HepG2 (cell line): ENCODE measurements at regions not wholly inside any gene's neighbourhood (a gene's known extent, or its start where the extent isn't known, plus 50 kb on each side); places are given as distances from the start of the nearest gene placed in this dataset.

ENCODE experiments used
- ATAC-seq: fragments of 200-7000 bp; cut with Tn5 transposase; 3 replicates; pipeline ENCODE4 v1.9.1; 2020; ENCODE audit warnings: mild to moderate bottlenecking, moderate library complexity
- BruUV-seq: library from RNA; stranded (reverse); fragments of 400-500 nt; replicated peaks from 2 replicates; lab custom pipeline; 2021; lab: Mats Ljungman, UMichigan
- CTCF ChIA-PET: fragments of 300-600 bp; formaldehyde crosslinking; extraction: SDS; loops from one replicate; lab custom pipeline; 2021; ENCODE audit warnings: low total read pairs, inconsistent platforms, low intra/inter-chr PET ratio; lab: Yijun Ruan, JAX
- POLR2A ChIA-PET: fragments of 350-600 bp; sonication (Branson Sonifier 250); formaldehyde crosslinking; loops from one replicate; lab custom pipeline; 2020; ENCODE audit warnings: antibody characterized with exemption, inconsistent platforms; lab: Yijun Ruan, JAX
- DNase-seq: peaks from one replicate; pipeline ENCODE4 v3.0.0-alpha.2; 2015; ENCODE audit warnings: low spot score
- FAIRE-seq: peaks from 3 replicates; lab custom pipeline; 2011; peaks lifted over from hg19 to GRCh38; lab: Jason Lieb, UNC
- H2AFZ ChIP-seq: one replicate; pipeline ENCODE4 v1.6.1; 2011; ENCODE audit warnings: low read length, inconsistent platforms
- H3K27ac ChIP-seq: fragments of 300-600 bp; 3 replicates; pipeline ENCODE4 v1.8.0; 2011; ENCODE audit warnings: mixed run types, mild to moderate bottlenecking, mixed read lengths, low read length, inconsistent platforms; ENCODE audit not compliant: insufficient read depth; ENCODE audit errors: extremely low read length
- H3K27me3 ChIP-seq, 2 experiments: fragments of 200-600 bp in 1 of 2; 2 replicates in 1 of 2; 3 replicates in 1 of 2; pipeline versions ENCODE4 v1.6.0 to v1.8.0; 2011; ENCODE audit warnings: low read length in 2 of 2, mild to moderate bottlenecking in 2 of 2, moderate library complexity in 2 of 2, inconsistent platforms in 1 of 2; ENCODE audit not compliant: insufficient read depth in 2 of 2, control insufficient read depth in 1 of 2
- H3K36me3 ChIP-seq, 2 experiments: fragments of 200-600 bp in 1 of 2; replicated peaks in 1 of 2; 2 replicates in 1 of 2; 3 replicates in 1 of 2; pipeline versions ENCODE4 v1.5.1 to v1.8.0; 2011; ENCODE audit warnings: low read length in 2 of 2, inconsistent platforms in 1 of 2; ENCODE audit not compliant: insufficient read depth in 2 of 2, control insufficient read depth in 1 of 2
- H3K4me1 ChIP-seq: 2 replicates; pipeline ENCODE4 v1.5.1; 2012; ENCODE audit warnings: low read length, inconsistent platforms; ENCODE audit not compliant: insufficient read depth
- H3K4me2 ChIP-seq: 2 replicates; pipeline ENCODE4 v1.6.0; 2011; ENCODE audit warnings: low read depth, low read length, inconsistent platforms
- H3K4me3 ChIP-seq, 3 experiments: fragments of 200-600 bp in 1 of 3; sonication (generic), shearing (Covaris generic) in 1 of 3; replicated peaks in 1 of 3; 2 replicates each; pipeline ENCODE4 v1.5.1; 2011 to 2016; ENCODE audit warnings: low read length in 3 of 3, inconsistent platforms in 2 of 3, low read depth in 2 of 3, mild to moderate bottlenecking in 2 of 3, control low read depth in 1 of 3, mixed read lengths in 1 of 3; ENCODE audit not compliant: insufficient read depth in 1 of 3
- H3K79me2 ChIP-seq: one replicate; pipeline ENCODE4 v1.6.1; 2011; ENCODE audit warnings: low read length, inconsistent platforms; ENCODE audit not compliant: insufficient read depth
- H3K9ac ChIP-seq: 2 replicates; pipeline ENCODE4 v1.6.0; 2011; ENCODE audit warnings: mild to moderate bottlenecking, low read depth, low read length, inconsistent platforms; ENCODE audit not compliant: insufficient read depth
- H3K9me3 ChIP-seq: 2 replicates; pipeline ENCODE4 v1.5.1; 2012; ENCODE audit warnings: mild to moderate bottlenecking, low read length
- H4K20me1 ChIP-seq: 2 replicates; pipeline ENCODE4 v1.6.0; 2011; ENCODE audit warnings: inconsistent platforms, mild to moderate bottlenecking, low read length, moderate library complexity; ENCODE audit not compliant: insufficient read depth
- SNAI1 ChIP-seq: sonication (generic); formaldehyde crosslinking; IDR thresholded peaks from 2 replicates; pipeline ENCODE4 v1.5.0; 2020; ENCODE audit warnings: mild to moderate bottlenecking, missing genetic modification reagents, borderline replicate concordance
- XBP1 ChIP-seq: sonication (generic); formaldehyde crosslinking; IDR thresholded peaks from 2 replicates; pipeline ENCODE4 v1.5.0; 2020; ENCODE audit warnings: missing genetic modification reagents
- WGBS: methylation state at CpG from one replicate; pipeline ENCODE4 v1.1.6; 2017; ENCODE audit warnings: low lambda C conversion rate; 5-methylcytosine and 5-hydroxymethylcytosine counted together
- in situ Hi-C: cut with HindIII; loops from 2 replicates; pipeline ENCODE4 v1.10.0; 2017; ENCODE audit warnings: low pct_unique_long_range_greater_than_20kb; ENCODE audit not compliant: extremely low pct_ligation_motif_present
- intact Hi-C: fragments of 100-400 bp; cut with micrococcal nuclease; formaldehyde crosslinking; loops from one replicate; pipeline ENCODE4 v1.10.0; 2022; ENCODE audit not compliant: unreplicated experiment

GRCh38 chrX:130999360-130999759 lies 58.8 kb upstream of the ARHGAP36 start:
- Histone ChIP-seq H3K36me3 (no peaks in the 10 kb centered on the region), H3K4me1 (no peaks in the 10 kb centered on the region), H3K4me2 (no peak overlapping the region), H3K9ac (no peak overlapping the region), H3K27me3 (no peaks in the 10 kb centered on the region), H4K20me1 (no peaks in the 10 kb centered on the region), H3K4me3 (no peak overlapping the region), H3K27ac (no peak overlapping the region), H3K9me3 (no peaks in the 10 kb centered on the region)
- in situ Hi-C loops, result loop anchor here (10.0 to 25.0 kb wide), 2 partner anchors 363 to 635 kb away; no protein-coding TSS in a partner anchor
- BruUV-seq, result no TSS peak
- no peak for FAIRE-seq
- WGBS, result no CpG with 5 or more reads among the region's 1 CpG
- POLR2A ChIA-PET, result no interaction called here
- no peak for TF ChIP-seq SNAI1 (CRISPR knock-in tag)
- no peak for TF ChIP-seq XBP1 (CRISPR knock-in tag)
- TF ChIP-seq, all 625 proteins: peak for 0
- no peaks in the 10 kb centered on the region for H3K79me2 ChIP-seq
- ATAC-seq, result no peak
- no peak overlapping the region for H2AFZ ChIP-seq
- CTCF ChIA-PET, result no interaction called here
- intact Hi-C loops, result no loop called here
- no peak for DNase-seq
